ENCODE measurements at regions not wholly inside any gene's neighbourhood (a gene's known extent, or its start where the extent isn't known, plus 50 kb on each side); places are given as distances from the start of the nearest gene placed in this dataset.

DNA sequence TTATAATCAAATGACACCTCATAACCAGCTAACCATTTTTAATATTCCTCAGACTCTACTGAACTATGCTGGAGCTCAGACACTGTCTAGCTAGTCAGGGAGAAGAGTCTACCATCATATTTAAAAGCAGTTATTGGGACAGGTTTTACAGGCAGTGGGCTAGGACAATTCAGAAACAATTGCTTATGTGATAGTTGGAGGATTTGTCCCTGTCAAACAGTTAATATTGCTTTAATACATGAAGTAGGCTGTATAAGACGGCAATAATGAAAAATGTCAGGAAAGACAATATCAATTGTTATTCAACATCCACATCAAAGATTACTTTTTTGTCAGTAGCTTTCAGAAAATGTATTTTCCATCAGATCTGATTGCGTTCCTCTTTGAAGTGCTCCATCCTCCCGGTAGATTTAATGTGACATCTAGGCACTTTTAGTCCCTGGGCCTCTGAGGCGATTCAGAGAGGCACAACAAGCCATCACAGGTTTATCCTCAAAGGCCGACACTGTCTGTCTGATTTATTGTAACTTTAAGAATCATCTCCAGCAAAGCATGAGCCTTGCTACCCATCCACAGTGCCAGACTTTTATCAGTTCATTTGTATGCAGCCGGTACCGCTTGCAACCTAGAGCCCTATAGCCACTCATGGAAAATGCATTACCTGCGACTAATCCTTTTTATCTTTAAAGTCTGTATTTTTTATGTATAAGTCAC is 152.2 kb downstream of the PSAT1 start:
- no peak for DNase-seq (ENCODE audit: low read depth, low spot score)
- no peak overlapping the region for H3K4me3 ChIP-seq (ENCODE audit: low read depth, low read length)
- no peak overlapping the region for H3K27ac ChIP-seq (ENCODE audit: low read depth, low read length)
- H3K27me3 ChIP-seq (ENCODE audit: control insufficient read depth, insufficient read depth, low read length): no peaks in the 10 kb centered on the region
- no peaks in the 10 kb centered on the region for H3K9me3 ChIP-seq (ENCODE audit: control insufficient read depth, insufficient read depth, low read length)
- TF ChIP-seq, protein P1, sequence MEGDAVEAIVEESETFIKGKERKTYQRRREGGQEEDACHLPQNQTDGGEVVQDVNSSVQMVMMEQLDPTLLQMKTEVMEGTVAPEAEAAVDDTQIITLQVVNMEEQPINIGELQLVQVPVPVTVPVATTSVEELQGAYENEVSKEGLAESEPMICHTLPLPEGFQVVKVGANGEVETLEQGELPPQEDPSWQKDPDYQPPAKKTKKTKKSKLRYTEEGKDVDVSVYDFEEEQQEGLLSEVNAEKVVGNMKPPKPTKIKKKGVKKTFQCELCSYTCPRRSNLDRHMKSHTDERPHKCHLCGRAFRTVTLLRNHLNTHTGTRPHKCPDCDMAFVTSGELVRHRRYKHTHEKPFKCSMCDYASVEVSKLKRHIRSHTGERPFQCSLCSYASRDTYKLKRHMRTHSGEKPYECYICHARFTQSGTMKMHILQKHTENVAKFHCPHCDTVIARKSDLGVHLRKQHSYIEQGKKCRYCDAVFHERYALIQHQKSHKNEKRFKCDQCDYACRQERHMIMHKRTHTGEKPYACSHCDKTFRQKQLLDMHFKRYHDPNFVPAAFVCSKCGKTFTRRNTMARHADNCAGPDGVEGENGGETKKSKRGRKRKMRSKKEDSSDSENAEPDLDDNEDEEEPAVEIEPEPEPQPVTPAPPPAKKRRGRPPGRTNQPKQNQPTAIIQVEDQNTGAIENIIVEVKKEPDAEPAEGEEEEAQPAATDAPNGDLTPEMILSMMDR (IDR thresholded peaks at IDR 0.05; ENCODE audit: low read depth, low read length): no peak
- ChIA-PET POLR2A (no interaction called here), CTCF (interaction anchor here (1.1 to 2.5 kb wide), 2 partner anchors 9 to 80 kb away, joined by 10 to 33 read pairs; no protein-coding TSS in a partner anchor)

DNA sequence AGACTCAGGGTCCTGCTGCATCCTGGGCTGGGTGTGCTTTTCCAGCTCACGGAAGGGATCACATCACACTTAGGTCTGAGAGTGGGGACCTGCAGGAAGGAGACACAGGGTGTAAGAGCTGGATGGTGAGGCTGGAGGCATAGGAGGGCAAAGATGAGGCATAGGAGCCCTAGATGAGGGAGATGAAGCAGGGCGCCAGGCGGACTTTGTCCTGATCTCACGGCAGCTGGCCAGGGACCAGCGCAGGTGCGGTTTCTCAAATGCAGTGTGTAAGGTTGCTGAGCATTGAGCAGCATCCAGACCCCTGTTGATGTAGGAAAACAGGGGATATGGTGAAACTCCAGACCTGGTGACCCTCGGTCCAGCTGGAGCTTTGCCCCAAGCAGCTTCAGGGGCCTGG is 156.5 kb downstream of the PSAT1 start:
- Histone ChIP-seq H3K9me3 (ENCODE audit: control insufficient read depth, insufficient read depth, low read length) (no peaks in the 10 kb centered on the region), H3K27ac (ENCODE audit: low read depth, low read length) (no peak overlapping the region), H3K27me3 (ENCODE audit: control insufficient read depth, insufficient read depth, low read length) (no peaks in the 10 kb centered on the region), H3K4me3 (ENCODE audit: low read depth, low read length) (no peak overlapping the region)
- ChIA-PET POLR2A (no interaction called here), CTCF (no interaction called here)
- TF ChIP-seq, protein P1 (IDR thresholded peaks at IDR 0.05; ENCODE audit: low read depth, low read length): no peak
- no peak for DNase-seq (ENCODE audit: low read depth, low spot score)

DNA sequence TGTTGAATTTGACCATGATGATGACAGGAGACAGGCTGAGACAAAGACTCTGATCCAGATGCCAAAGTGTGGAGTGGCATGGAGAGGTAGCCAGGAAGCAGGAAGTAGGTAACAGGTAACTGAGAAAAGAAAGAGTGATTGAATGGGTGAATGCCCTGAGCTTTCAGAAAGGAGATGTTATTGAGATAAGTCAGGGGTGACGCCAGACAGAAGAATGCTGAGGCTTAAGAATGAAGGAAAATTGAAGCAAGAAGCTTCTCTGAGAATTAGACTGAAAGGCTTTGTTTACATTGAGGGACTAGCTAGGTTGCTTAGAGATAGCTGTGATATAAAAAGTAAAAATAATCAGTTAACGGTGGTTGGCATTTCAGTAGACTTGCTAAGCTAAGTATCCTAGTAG is 165.7 kb downstream of the PSAT1 start:
- TF ChIP-seq, protein P1 (IDR thresholded peaks at IDR 0.05; ENCODE audit: low read depth, low read length): no peak
- POLR2A ChIA-PET: no interaction called here
- no peak for DNase-seq (ENCODE audit: low read depth, low spot score)
- no peak overlapping the region for H3K27ac ChIP-seq (ENCODE audit: low read depth, low read length)
- CTCF ChIA-PET: interaction anchor here (2.1 kb wide), 1 partner anchor 23 kb away, joined by 5 read pairs; no protein-coding TSS in a partner anchor
- H3K27me3 ChIP-seq (ENCODE audit: control insufficient read depth, insufficient read depth, low read length): no peaks in the 10 kb centered on the region
- no peak overlapping the region for H3K4me3 ChIP-seq (ENCODE audit: low read depth, low read length)
- no peaks in the 10 kb centered on the region for H3K9me3 ChIP-seq (ENCODE audit: control insufficient read depth, insufficient read depth, low read length)

DNA sequence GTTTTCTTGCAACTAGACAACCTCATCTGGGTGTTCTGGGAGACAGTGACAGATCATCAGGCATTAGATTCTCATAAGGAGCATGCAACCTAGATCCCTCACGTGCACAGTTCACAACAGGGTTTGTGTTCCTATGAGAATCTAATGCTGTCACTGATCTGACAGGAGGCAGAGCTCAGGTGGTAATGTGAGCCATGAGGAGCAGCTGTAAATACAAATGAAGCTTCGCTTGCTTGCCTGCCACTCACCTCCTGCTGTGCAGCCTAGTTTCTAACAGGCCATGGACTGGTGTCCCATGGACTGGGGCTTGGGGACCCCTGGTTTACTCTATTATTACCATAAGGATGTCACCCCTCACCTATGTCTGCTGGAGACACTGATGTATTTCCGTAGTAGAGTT is 166.8 kb downstream of the PSAT1 start:
- no peak overlapping the region for H3K4me3 ChIP-seq (ENCODE audit: low read depth, low read length)
- POLR2A ChIA-PET: no interaction called here
- H3K27ac ChIP-seq (ENCODE audit: low read depth, low read length): no peak overlapping the region
- CTCF ChIA-PET: no interaction called here
- H3K27me3 ChIP-seq (ENCODE audit: control insufficient read depth, insufficient read depth, low read length): peaks cover 4% of the 10 kb centered on the region
- DNase-seq (ENCODE audit: low read depth, low spot score): no peak
- TF ChIP-seq, protein P1 (IDR thresholded peaks at IDR 0.05; ENCODE audit: low read depth, low read length): no peak
- no peaks in the 10 kb centered on the region for H3K9me3 ChIP-seq (ENCODE audit: control insufficient read depth, insufficient read depth, low read length)

DNA sequence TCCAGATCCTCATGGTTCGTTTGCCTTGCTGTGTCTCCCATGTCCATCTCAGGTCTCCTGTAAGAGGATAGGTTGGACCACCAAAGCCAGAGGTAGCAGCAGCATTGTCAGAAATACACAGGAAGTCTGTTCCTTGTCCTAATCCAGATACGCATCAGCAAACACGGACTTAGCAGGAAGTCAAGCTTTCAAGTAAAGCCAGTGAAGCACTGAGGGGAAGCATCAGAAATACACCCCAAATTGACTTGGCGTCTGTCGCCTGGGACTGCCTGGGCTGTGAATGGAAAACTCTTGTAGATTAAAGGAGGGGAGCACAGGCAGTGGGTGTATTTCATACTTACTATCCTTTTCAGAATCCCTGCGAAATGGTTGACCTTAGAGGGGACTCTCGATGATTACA is 171.3 kb downstream of the PSAT1 start:
- Histone ChIP-seq H3K9me3 (ENCODE audit: control insufficient read depth, insufficient read depth, low read length) (no peaks in the 10 kb centered on the region), H3K27me3 (ENCODE audit: control insufficient read depth, insufficient read depth, low read length) (peaks cover 4% of the 10 kb centered on the region), H3K4me3 (ENCODE audit: low read depth, low read length) (no peak overlapping the region), H3K27ac (ENCODE audit: low read depth, low read length) (no peak overlapping the region)
- ChIA-PET CTCF (no interaction called here), POLR2A (no interaction called here)
- TF ChIP-seq, protein P1 (IDR thresholded peaks at IDR 0.05; ENCODE audit: low read depth, low read length): no peak
- no peak for DNase-seq (ENCODE audit: low read depth, low spot score)
